ENCODE measurements at regions not wholly inside any gene's neighbourhood (a gene's known extent, or its start where the extent isn't known, plus 50 kb on each side); places are given as distances from the start of the nearest gene placed in this dataset.
"Not testable (repeated sequence)": the region's sequence is repeated elsewhere in the genome, so short reads cannot be mapped to it uniquely, and the experiment has no call there.

GRCh38 chr3:103564116-103564515 is 1129.3 kb downstream of the ZPLD1 start:
- H3K9me3 Mint-ChIP-seq (ENCODE audit: low read depth); intact Hi-C loops (cut with DNase I, micrococcal nuclease); ATAC-seq; H3K4me3 Mint-ChIP-seq; H3K27me3 Mint-ChIP-seq; H3K4me1 Mint-ChIP-seq; H3K27ac Mint-ChIP-seq; DNase-seq; H3K36me3 Mint-ChIP-seq (ENCODE audit: low read depth); POLR2A ChIA-PET; CTCF ChIA-PET: not testable (repeated sequence)

- no peaks in the 10 kb centered on the region for H3K9me3 Mint-ChIP-seq (ENCODE audit: low read depth)
- DNase-seq (no peak), ATAC-seq (no peak)
- ChIA-PET CTCF (no interaction called here), POLR2A (no interaction called here)
- no peaks in the 10 kb centered on the region for H3K36me3 Mint-ChIP-seq (ENCODE audit: low read depth)
- H3K27me3 Mint-ChIP-seq = no peaks in the 10 kb centered on the region
- H3K27ac Mint-ChIP-seq = no peak overlapping the region
- H3K4me3 Mint-ChIP-seq = no peak overlapping the region
- intact Hi-C loops (cut with DNase I, micrococcal nuclease) = no loop called here
- H3K4me1 Mint-ChIP-seq = no peaks in the 10 kb centered on the region
Measured at GRCh38 chr3:103585809-103586208, 1151.0 kb downstream of the ZPLD1 start.

GRCh38 chr3:103589770-103590169 is 1155.0 kb downstream of the ZPLD1 start:
- no peak overlapping the region for H3K4me3 Mint-ChIP-seq
- POLR2A ChIA-PET = no interaction called here
- CTCF ChIA-PET = no interaction called here
- H3K27ac Mint-ChIP-seq = no peak overlapping the region
- peaks cover 3% of the 10 kb centered on the region for H3K9me3 Mint-ChIP-seq (ENCODE audit: low read depth)
- no peaks in the 10 kb centered on the region for H3K4me1 Mint-ChIP-seq
- H3K27me3 Mint-ChIP-seq = no peaks in the 10 kb centered on the region
- intact Hi-C loops (cut with DNase I, micrococcal nuclease) = no loop called here
- ATAC-seq (no peak), DNase-seq (no peak)
- no peaks in the 10 kb centered on the region for H3K36me3 Mint-ChIP-seq (ENCODE audit: low read depth)

- Mint-ChIP-seq H3K27ac (no peak overlapping the region), H3K27me3 (no peaks in the 10 kb centered on the region), H3K9me3 (ENCODE audit: low read depth) (no peaks in the 10 kb centered on the region), H3K36me3 (ENCODE audit: low read depth) (no peaks in the 10 kb centered on the region), H3K4me1 (no peaks in the 10 kb centered on the region), H3K4me3 (no peak overlapping the region)
- DNase-seq (no peak), ATAC-seq (no peak)
- CTCF ChIA-PET = no interaction called here
- POLR2A ChIA-PET = no interaction called here
- intact Hi-C loops (cut with DNase I, micrococcal nuclease) = no loop called here
Measured at GRCh38 chr3:103600844-103601243, 1166.0 kb downstream of the ZPLD1 start.

- intact Hi-C loops (cut with DNase I, micrococcal nuclease) = no loop called here
- ATAC-seq (no peak), DNase-seq (no peak)
- CTCF ChIA-PET = no interaction called here
- Mint-ChIP-seq H3K27ac (no peak overlapping the region), H3K4me3 (no peak overlapping the region), H3K27me3 (no peaks in the 10 kb centered on the region), H3K9me3 (ENCODE audit: low read depth) (peaks cover under 1% of the 10 kb centered on the region), H3K36me3 (ENCODE audit: low read depth) (no peaks in the 10 kb centered on the region), H3K4me1 (no peaks in the 10 kb centered on the region)
- POLR2A ChIA-PET = no interaction called here
Measured at GRCh38 chr3:103601666-103602065, 1166.9 kb downstream of the ZPLD1 start.

- Mint-ChIP-seq H3K27ac (no peak overlapping the region), H3K4me1 (no peaks in the 10 kb centered on the region), H3K9me3 (ENCODE audit: low read depth) (peaks cover 3% of the 10 kb centered on the region), H3K27me3 (no peaks in the 10 kb centered on the region), H3K36me3 (ENCODE audit: low read depth) (no peaks in the 10 kb centered on the region), H3K4me3 (no peak overlapping the region)
- CTCF ChIA-PET = no interaction called here
- no peak for ATAC-seq
- intact Hi-C loops (cut with DNase I, micrococcal nuclease) = no loop called here
- POLR2A ChIA-PET = interaction anchor here (0.6 kb wide), 1 partner anchor 43 kb away, joined by 3 read pairs; no protein-coding TSS in a partner anchor
- DNase-seq = no peak
Measured at GRCh38 chr3:103609472-103609871, 1174.7 kb downstream of the ZPLD1 start.

- H3K27ac Mint-ChIP-seq = no peak overlapping the region
- no peaks in the 10 kb centered on the region for H3K27me3 Mint-ChIP-seq
- intact Hi-C loops (cut with DNase I, micrococcal nuclease) = no loop called here
- no peaks in the 10 kb centered on the region for H3K4me1 Mint-ChIP-seq
- DNase-seq = no peak
- ChIA-PET CTCF (no interaction called here), POLR2A (no interaction called here)
- H3K4me3 Mint-ChIP-seq = no peak overlapping the region
- peaks cover 2% of the 10 kb centered on the region for H3K9me3 Mint-ChIP-seq (ENCODE audit: low read depth)
- no peaks in the 10 kb centered on the region for H3K36me3 Mint-ChIP-seq (ENCODE audit: low read depth)
- ATAC-seq = no peak
Measured at GRCh38 chr3:103613397-103614156, 1178.8 kb downstream of the ZPLD1 start.

- POLR2A ChIA-PET = no interaction called here
- no peaks in the 10 kb centered on the region for H3K36me3 Mint-ChIP-seq (ENCODE audit: low read depth)
- no peak overlapping the region for H3K27ac Mint-ChIP-seq
- H3K4me1 Mint-ChIP-seq = no peaks in the 10 kb centered on the region
- intact Hi-C loops (cut with DNase I, micrococcal nuclease) = no loop called here
- H3K27me3 Mint-ChIP-seq = no peaks in the 10 kb centered on the region
- H3K4me3 Mint-ChIP-seq = no peak overlapping the region
- CTCF ChIA-PET = no interaction called here
- H3K9me3 Mint-ChIP-seq (ENCODE audit: low read depth) = peaks cover 2% of the 10 kb centered on the region
- ATAC-seq (no peak), DNase-seq (no peak)
Measured at GRCh38 chr3:103614719-103615118, 1179.9 kb downstream of the ZPLD1 start.

GRCh38 chr3:103617961-103618360 is 1183.1 kb downstream of the ZPLD1 start:
- Mint-ChIP-seq H3K4me1 (no peaks in the 10 kb centered on the region), H3K9me3 (ENCODE audit: low read depth) (peaks cover 10% of the 10 kb centered on the region)

GRCh38 chr3:103624271-103624670 is 1189.5 kb downstream of the ZPLD1 start:
- peaks cover 13% of the 10 kb centered on the region for H3K9me3 Mint-ChIP-seq (ENCODE audit: low read depth)
- ATAC-seq = no peak
- H3K27ac Mint-ChIP-seq = no peak overlapping the region
- DNase-seq = no peak
- no peaks in the 10 kb centered on the region for H3K27me3 Mint-ChIP-seq
- no peaks in the 10 kb centered on the region for H3K4me1 Mint-ChIP-seq
- intact Hi-C loops (cut with DNase I, micrococcal nuclease) = no loop called here
- H3K4me3 Mint-ChIP-seq = no peak overlapping the region
- CTCF ChIA-PET = no interaction called here
- no peaks in the 10 kb centered on the region for H3K36me3 Mint-ChIP-seq (ENCODE audit: low read depth)
- POLR2A ChIA-PET = no interaction called here

More at GRCh38 chr3:103617961-103618360, 1183.1 kb downstream of the ZPLD1 start:
- Mint-ChIP-seq H3K27me3 (no peaks in the 10 kb centered on the region), H3K4me3 (no peak overlapping the region), H3K36me3 (ENCODE audit: low read depth) (no peaks in the 10 kb centered on the region), H3K27ac (no peak overlapping the region)
- ChIA-PET POLR2A (no interaction called here), CTCF (no interaction called here)
- intact Hi-C loops (cut with DNase I, micrococcal nuclease) = no loop called here
- DNase-seq (no peak), ATAC-seq (no peak)

GRCh38 chr3:103629391-103629790 is 1194.6 kb downstream of the ZPLD1 start:
- H3K27ac Mint-ChIP-seq = no peak overlapping the region
- no peak for DNase-seq
- POLR2A ChIA-PET = no interaction called here
- no peaks in the 10 kb centered on the region for H3K36me3 Mint-ChIP-seq (ENCODE audit: low read depth)
- CTCF ChIA-PET = no interaction called here
- ATAC-seq = no peak
- H3K4me3 Mint-ChIP-seq = no peak overlapping the region
- no peaks in the 10 kb centered on the region for H3K27me3 Mint-ChIP-seq
- no peaks in the 10 kb centered on the region for H3K4me1 Mint-ChIP-seq
- peaks cover 12% of the 10 kb centered on the region for H3K9me3 Mint-ChIP-seq (ENCODE audit: low read depth)
- intact Hi-C loops (cut with DNase I, micrococcal nuclease) = no loop called here

- Mint-ChIP-seq H3K4me1 (no peaks in the 10 kb centered on the region), H3K27ac (no peak overlapping the region), H3K27me3 (no peaks in the 10 kb centered on the region), H3K9me3 (ENCODE audit: low read depth) (no peaks in the 10 kb centered on the region), H3K36me3 (ENCODE audit: low read depth) (no peaks in the 10 kb centered on the region), H3K4me3 (no peak overlapping the region)
- POLR2A ChIA-PET = no interaction called here
- no peak for ATAC-seq
- DNase-seq = no peak
- CTCF ChIA-PET = interaction anchor here (0.6 kb wide), 1 partner anchor 959 kb away, joined by 3 read pairs; no protein-coding TSS in a partner anchor
- intact Hi-C loops (cut with DNase I, micrococcal nuclease) = no loop called here
Measured at GRCh38 chr3:103644450-103644849, 1209.6 kb downstream of the ZPLD1 start.

GRCh38 chr3:103653996-103654395 is 1219.2 kb downstream of the ZPLD1 start:
- Mint-ChIP-seq H3K36me3 (ENCODE audit: low read depth) (no peaks in the 10 kb centered on the region), H3K4me3 (no peak overlapping the region), H3K9me3 (ENCODE audit: low read depth) (no peaks in the 10 kb centered on the region), H3K27ac (no peak overlapping the region), H3K4me1 (no peaks in the 10 kb centered on the region), H3K27me3 (no peaks in the 10 kb centered on the region)
- CTCF ChIA-PET = no interaction called here
- POLR2A ChIA-PET = no interaction called here
- no peak for DNase-seq
- ATAC-seq = no peak
- intact Hi-C loops (cut with DNase I, micrococcal nuclease) = no loop called here
